Suprapubic skin (tissue), 4 donors: ENCODE measurements at regions not wholly inside any gene's neighbourhood (a gene's known extent, or its start where the extent isn't known, plus 50 kb on each side); places are given as distances from the start of the nearest gene placed in this dataset.

ENCODE experiments used
- DNase-seq, 2 donors: peaks; one replicate each; pipeline ENCODE4 v3.0.0-alpha.2; 2019; ENCODE audit warnings: low spot score in 2 of 2
- H3K27ac ChIP-seq: fragments of 200-600 bp; sonication (generic); one replicate; pipeline ENCODE4 v1.5.1; 2019
- H3K27me3 ChIP-seq: fragments of 200-600 bp; sonication (generic); one replicate; pipeline ENCODE4 v1.5.1; 2019
- H3K36me3 ChIP-seq: fragments of 200-600 bp; sonication (generic); one replicate; pipeline ENCODE4 v1.5.1; 2019
- H3K4me1 ChIP-seq: fragments of 200-600 bp; sonication (generic); one replicate; pipeline ENCODE4 v1.5.1; 2019
- H3K4me3 ChIP-seq: fragments of 200-600 bp; sonication (generic); one replicate; pipeline ENCODE4 v1.5.1; 2019; ENCODE audit warnings: mild to moderate bottlenecking
- H3K9me3 ChIP-seq: fragments of 200-600 bp; sonication (generic); one replicate; pipeline ENCODE4 v1.5.1; 2019
- EP300 ChIP-seq: sonication (generic); formaldehyde crosslinking; IDR thresholded peaks from one replicate; pipeline ENCODE4 v1.6.1; 2017; ENCODE audit warnings: antibody characterized with exemption
- POLR2A ChIP-seq, 2 donors: fragments of 450-650 bp; IDR thresholded peaks; one replicate each; pipeline ENCODE4 v1.6.1; 2017; ENCODE audit warnings: antibody characterized with exemption in 2 of 2, mild to moderate bottlenecking in 2 of 2, moderate library complexity in 2 of 2
- POLR2AphosphoS5 ChIP-seq, 3 donors: sonication (generic); formaldehyde crosslinking; IDR thresholded peaks; one replicate each; pipeline ENCODE4 v1.6.1; 2017; ENCODE audit warnings: antibody characterized with exemption in 3 of 3
- WGBS: methylation state at CpG from one replicate; pipeline ENCODE4 v1.1.5; 2018; 5-methylcytosine and 5-hydroxymethylcytosine counted together
- TF ChIP-seq, protein P1 (sequence below), 2 donors: fragments of 200-600 bp in 1 of 2; fragments of 450-650 bp in 1 of 2; sonication (generic) in 1 of 2; IDR thresholded peaks; one replicate each; pipeline ENCODE4 v1.5.1; 2016 to 2019; ENCODE audit warnings: antibody characterized with exemption in 2 of 2, mild to moderate bottlenecking in 1 of 2, moderate library complexity in 1 of 2

- no peaks in the 10 kb centered on the region for H3K9me3 ChIP-seq
- no peak overlapping the region for H3K27ac ChIP-seq
- TF ChIP-seq POLR2AphosphoS5 (IDR thresholded peaks at IDR 0.05) (no peak), EP300 (no peak), POLR2A (IDR thresholded peaks at IDR 0.05) (no peak)
- TF ChIP-seq, protein P1, sequence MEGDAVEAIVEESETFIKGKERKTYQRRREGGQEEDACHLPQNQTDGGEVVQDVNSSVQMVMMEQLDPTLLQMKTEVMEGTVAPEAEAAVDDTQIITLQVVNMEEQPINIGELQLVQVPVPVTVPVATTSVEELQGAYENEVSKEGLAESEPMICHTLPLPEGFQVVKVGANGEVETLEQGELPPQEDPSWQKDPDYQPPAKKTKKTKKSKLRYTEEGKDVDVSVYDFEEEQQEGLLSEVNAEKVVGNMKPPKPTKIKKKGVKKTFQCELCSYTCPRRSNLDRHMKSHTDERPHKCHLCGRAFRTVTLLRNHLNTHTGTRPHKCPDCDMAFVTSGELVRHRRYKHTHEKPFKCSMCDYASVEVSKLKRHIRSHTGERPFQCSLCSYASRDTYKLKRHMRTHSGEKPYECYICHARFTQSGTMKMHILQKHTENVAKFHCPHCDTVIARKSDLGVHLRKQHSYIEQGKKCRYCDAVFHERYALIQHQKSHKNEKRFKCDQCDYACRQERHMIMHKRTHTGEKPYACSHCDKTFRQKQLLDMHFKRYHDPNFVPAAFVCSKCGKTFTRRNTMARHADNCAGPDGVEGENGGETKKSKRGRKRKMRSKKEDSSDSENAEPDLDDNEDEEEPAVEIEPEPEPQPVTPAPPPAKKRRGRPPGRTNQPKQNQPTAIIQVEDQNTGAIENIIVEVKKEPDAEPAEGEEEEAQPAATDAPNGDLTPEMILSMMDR (IDR thresholded peaks at IDR 0.05): no peak
- 86% methylated on average over 4 of the region's 4 CpGs for WGBS
- DNase-seq: no peak
- H3K27me3 ChIP-seq: no peaks in the 10 kb centered on the region
- H3K4me3 ChIP-seq: no peak overlapping the region
- peaks cover 5% of the 10 kb centered on the region for H3K4me1 ChIP-seq
- no peaks in the 10 kb centered on the region for H3K36me3 ChIP-seq
Measured at GRCh38 chr12:93116632-93117031, 187.5 kb upstream of the EEA1 start.

- H3K27me3 ChIP-seq: no peaks in the 10 kb centered on the region
- peaks cover 23% of the 10 kb centered on the region for H3K4me1 ChIP-seq
- no peak overlapping the region for H3K4me3 ChIP-seq
- DNase-seq: no peak
- no peaks in the 10 kb centered on the region for H3K9me3 ChIP-seq
- no peak for TF ChIP-seq POLR2A (IDR thresholded peaks at IDR 0.05)
- TF ChIP-seq, protein P1 (IDR thresholded peaks at IDR 0.05): no peak
- TF ChIP-seq EP300: no peak
- TF ChIP-seq POLR2AphosphoS5 (IDR thresholded peaks at IDR 0.05): no peak
- whole genome bisulfite sequencing: 55% methylated on average over 4 of the region's 4 CpGs
- H3K36me3 ChIP-seq: no peaks in the 10 kb centered on the region
- peak overlapping the region; percentile 71 for H3K27ac ChIP-seq
Measured at GRCh38 chr12:93121729-93122488, 192.8 kb upstream of the EEA1 start.

- 40% methylated on average over 5 of the region's 5 CpGs for WGBS
- Histone ChIP-seq H3K4me1 (peaks cover 24% of the 10 kb centered on the region), H3K4me3 (no peak overlapping the region), H3K27ac (peak overlapping the region; percentile 71), H3K27me3 (no peaks in the 10 kb centered on the region), H3K9me3 (no peaks in the 10 kb centered on the region), H3K36me3 (no peaks in the 10 kb centered on the region)
- no peak for TF ChIP-seq EP300
- TF ChIP-seq, protein P1 (IDR thresholded peaks at IDR 0.05): no peak
- no peak for TF ChIP-seq POLR2A (IDR thresholded peaks at IDR 0.05)
- TF ChIP-seq POLR2AphosphoS5 (IDR thresholded peaks at IDR 0.05): no peak
- no peak for DNase-seq
Measured at GRCh38 chr12:93122569-93123091, 193.5 kb upstream of the EEA1 start.

GRCh38 chr12:93125126-93125525 lies 196.0 kb upstream of the EEA1 start:
- Histone ChIP-seq H3K4me1 (peaks cover 33% of the 10 kb centered on the region), H3K9me3 (no peaks in the 10 kb centered on the region), H3K27me3 (no peaks in the 10 kb centered on the region), H3K36me3 (no peaks in the 10 kb centered on the region), H3K27ac (no peak overlapping the region), H3K4me3 (no peak overlapping the region)
- no peak for DNase-seq
- WGBS: 89% methylated on average over 1 of the region's 1 CpG
- no peak for TF ChIP-seq POLR2AphosphoS5 (IDR thresholded peaks at IDR 0.05)
- TF ChIP-seq, protein P1 (IDR thresholded peaks at IDR 0.05): no peak
- TF ChIP-seq POLR2A (IDR thresholded peaks at IDR 0.05): no peak
- no peak for TF ChIP-seq EP300

GRCh38 chr12:93126069-93126474 lies 197.0 kb upstream of the EEA1 start:
- peaks cover 33% of the 10 kb centered on the region for H3K4me1 ChIP-seq
- H3K27me3 ChIP-seq: no peaks in the 10 kb centered on the region
- no peaks in the 10 kb centered on the region for H3K36me3 ChIP-seq
- no peak for DNase-seq
- no peak overlapping the region for H3K27ac ChIP-seq
- H3K4me3 ChIP-seq: no peak overlapping the region
- TF ChIP-seq EP300 (no peak), POLR2AphosphoS5 (IDR thresholded peaks at IDR 0.05) (no peak), POLR2A (IDR thresholded peaks at IDR 0.05) (no peak)
- TF ChIP-seq, protein P1 (IDR thresholded peaks at IDR 0.05): no peak
- 98% methylated on average over 2 of the region's 2 CpGs for WGBS
- no peaks in the 10 kb centered on the region for H3K9me3 ChIP-seq
